ENCODE measurements at regions not wholly inside any gene's neighbourhood (a gene's known extent, or its start where the extent isn't known, plus 50 kb on each side); places are given as distances from the start of the nearest gene placed in this dataset.

DNA sequence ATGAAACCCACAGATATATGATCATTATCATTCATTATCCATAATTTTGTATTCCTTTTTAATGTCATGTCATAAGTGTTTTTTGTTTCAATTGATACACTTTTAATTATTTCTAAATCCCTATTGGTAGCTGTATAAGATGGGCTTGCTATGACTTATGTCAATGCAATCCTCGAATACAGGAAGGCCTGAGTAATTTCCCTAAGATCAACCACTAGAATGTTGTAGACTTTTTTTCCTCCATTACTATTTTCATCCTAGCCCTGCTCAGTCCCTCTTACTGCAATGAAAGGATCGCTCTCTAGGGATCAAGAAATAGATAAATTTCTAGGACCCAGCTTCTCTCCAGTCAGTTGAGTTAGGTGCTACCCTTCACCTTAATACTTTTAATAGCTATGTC is 186.3 kb downstream of the KCNE4 start:
- ATAC-seq (no peak), DNase-seq (no peak)
- TF ChIP-seq, protein P1, sequence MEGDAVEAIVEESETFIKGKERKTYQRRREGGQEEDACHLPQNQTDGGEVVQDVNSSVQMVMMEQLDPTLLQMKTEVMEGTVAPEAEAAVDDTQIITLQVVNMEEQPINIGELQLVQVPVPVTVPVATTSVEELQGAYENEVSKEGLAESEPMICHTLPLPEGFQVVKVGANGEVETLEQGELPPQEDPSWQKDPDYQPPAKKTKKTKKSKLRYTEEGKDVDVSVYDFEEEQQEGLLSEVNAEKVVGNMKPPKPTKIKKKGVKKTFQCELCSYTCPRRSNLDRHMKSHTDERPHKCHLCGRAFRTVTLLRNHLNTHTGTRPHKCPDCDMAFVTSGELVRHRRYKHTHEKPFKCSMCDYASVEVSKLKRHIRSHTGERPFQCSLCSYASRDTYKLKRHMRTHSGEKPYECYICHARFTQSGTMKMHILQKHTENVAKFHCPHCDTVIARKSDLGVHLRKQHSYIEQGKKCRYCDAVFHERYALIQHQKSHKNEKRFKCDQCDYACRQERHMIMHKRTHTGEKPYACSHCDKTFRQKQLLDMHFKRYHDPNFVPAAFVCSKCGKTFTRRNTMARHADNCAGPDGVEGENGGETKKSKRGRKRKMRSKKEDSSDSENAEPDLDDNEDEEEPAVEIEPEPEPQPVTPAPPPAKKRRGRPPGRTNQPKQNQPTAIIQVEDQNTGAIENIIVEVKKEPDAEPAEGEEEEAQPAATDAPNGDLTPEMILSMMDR (IDR thresholded peaks at IDR 0.05) = no peak
- CTCF ChIA-PET = no interaction called here
- no peaks in the 10 kb centered on the region for H3K27me3 Mint-ChIP-seq
- H3K9me3 Mint-ChIP-seq = no peaks in the 10 kb centered on the region
- H3K36me3 Mint-ChIP-seq (ENCODE audit: low read depth) = no peaks in the 10 kb centered on the region
- H3K4me3 Mint-ChIP-seq = no peak overlapping the region
- no peak overlapping the region for H3K27ac Mint-ChIP-seq
- POLR2A ChIA-PET = no interaction called here
- intact Hi-C loops (cut with micrococcal nuclease) = no loop called here
- H3K4me1 Mint-ChIP-seq (ENCODE audit: low read depth) = no peaks in the 10 kb centered on the region

DNA sequence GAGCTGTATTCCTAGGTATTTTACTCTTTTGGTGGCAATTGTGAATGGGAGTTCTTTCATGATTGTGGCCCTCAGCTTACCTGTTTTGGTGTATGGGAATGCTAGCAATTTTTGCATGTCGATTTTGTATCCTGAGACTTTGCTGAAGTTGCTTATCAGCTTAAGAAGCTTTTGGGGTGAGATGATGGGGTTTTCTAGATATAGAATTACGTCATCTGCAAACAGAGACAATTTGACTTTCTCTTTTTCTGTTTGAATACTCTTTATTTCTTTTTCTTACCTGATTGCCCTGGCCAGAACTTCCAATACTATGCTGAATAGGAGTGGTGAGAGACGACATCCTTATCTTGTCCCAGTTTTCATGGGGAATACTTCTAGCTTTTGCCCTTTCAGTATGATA is 191.2 kb downstream of the KCNE4 start:
- ATAC-seq (no peak), DNase-seq (no peak)
- TF ChIP-seq, protein P1 (IDR thresholded peaks at IDR 0.05) = no peak
- intact Hi-C loops (cut with micrococcal nuclease) = no loop called here
- CTCF ChIA-PET = no interaction called here
- POLR2A ChIA-PET = no interaction called here
- no peaks in the 10 kb centered on the region for H3K36me3 Mint-ChIP-seq (ENCODE audit: low read depth)
- H3K4me3 Mint-ChIP-seq = no peak overlapping the region
- no peaks in the 10 kb centered on the region for H3K4me1 Mint-ChIP-seq (ENCODE audit: low read depth)
- H3K27ac Mint-ChIP-seq = no peak overlapping the region
- H3K9me3 Mint-ChIP-seq = peaks cover 2% of the 10 kb centered on the region
- no peaks in the 10 kb centered on the region for H3K27me3 Mint-ChIP-seq

DNA sequence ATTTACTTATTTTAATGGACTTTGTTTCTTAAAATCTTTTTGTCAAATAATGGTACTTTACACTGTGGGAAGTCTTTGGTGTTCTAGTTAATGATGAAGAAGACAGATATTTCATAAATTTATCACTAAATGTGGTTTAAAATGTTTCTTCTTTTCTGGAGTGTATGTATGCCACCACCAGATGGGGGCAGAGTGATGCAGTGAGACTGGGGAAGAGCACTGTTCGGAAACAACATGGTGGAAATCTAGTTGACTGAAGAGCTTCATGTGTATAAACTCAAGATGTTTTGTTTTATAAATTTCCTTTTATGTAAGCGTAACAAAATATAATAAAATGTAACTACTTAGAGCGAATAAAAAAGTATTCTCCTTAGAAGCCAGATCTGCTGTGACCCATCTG is 195.1 kb downstream of the KCNE4 start:
- DNase-seq (peak; percentile 2), ATAC-seq (no peak)
- Mint-ChIP-seq H3K4me1 (ENCODE audit: low read depth) (no peaks in the 10 kb centered on the region), H3K4me3 (no peak overlapping the region), H3K27me3 (no peaks in the 10 kb centered on the region), H3K36me3 (ENCODE audit: low read depth) (no peaks in the 10 kb centered on the region), H3K9me3 (peaks cover 2% of the 10 kb centered on the region), H3K27ac (no peak overlapping the region)
- intact Hi-C loops (cut with micrococcal nuclease) = no loop called here
- ChIA-PET CTCF (no interaction called here), POLR2A (no interaction called here)
- TF ChIP-seq, protein P1 (IDR thresholded peaks at IDR 0.05) = no peak

- intact Hi-C loops (cut with micrococcal nuclease) = no loop called here
- H3K27me3 Mint-ChIP-seq = no peaks in the 10 kb centered on the region
- H3K36me3 Mint-ChIP-seq (ENCODE audit: low read depth) = no peaks in the 10 kb centered on the region
- H3K9me3 Mint-ChIP-seq = peaks cover 6% of the 10 kb centered on the region
- H3K27ac Mint-ChIP-seq = no peak overlapping the region
- DNase-seq (no peak), ATAC-seq (no peak)
- H3K4me3 Mint-ChIP-seq = no peak overlapping the region
- POLR2A ChIA-PET = no interaction called here
- TF ChIP-seq, protein P1 (IDR thresholded peaks at IDR 0.05) = no peak
- no peaks in the 10 kb centered on the region for H3K4me1 Mint-ChIP-seq (ENCODE audit: low read depth)
- CTCF ChIA-PET = no interaction called here
Observed at GRCh38 chr2:223251656-223252229, 199.8 kb downstream of the KCNE4 start.

GRCh38 chr2:223260681-223261080 is 208.7 kb downstream of the KCNE4 start:
- Mint-ChIP-seq H3K4me3 (no peak overlapping the region), H3K4me1 (ENCODE audit: low read depth) (no peaks in the 10 kb centered on the region), H3K27ac (no peak overlapping the region), H3K36me3 (ENCODE audit: low read depth) (no peaks in the 10 kb centered on the region), H3K27me3 (no peaks in the 10 kb centered on the region), H3K9me3 (peaks cover 14% of the 10 kb centered on the region)
- TF ChIP-seq, protein P1 (IDR thresholded peaks at IDR 0.05) = no peak
- no peak for DNase-seq
- CTCF ChIA-PET = no interaction called here
- POLR2A ChIA-PET = no interaction called here
- intact Hi-C loops (cut with micrococcal nuclease) = no loop called here
- ATAC-seq = no peak

All from activated CD8-positive, alpha-beta T cell treated with anti-CD3 and anti-CD28 coated beads for 36 hours (primary cell).